ENCODE measurements at regions not wholly inside any gene's neighbourhood (a gene's known extent, or its start where the extent isn't known, plus 50 kb on each side); places are given as distances from the start of the nearest gene placed in this dataset.
A peak's percentile ranks its signal among the peaks of the same experiment; 100 is the strongest.

DNA sequence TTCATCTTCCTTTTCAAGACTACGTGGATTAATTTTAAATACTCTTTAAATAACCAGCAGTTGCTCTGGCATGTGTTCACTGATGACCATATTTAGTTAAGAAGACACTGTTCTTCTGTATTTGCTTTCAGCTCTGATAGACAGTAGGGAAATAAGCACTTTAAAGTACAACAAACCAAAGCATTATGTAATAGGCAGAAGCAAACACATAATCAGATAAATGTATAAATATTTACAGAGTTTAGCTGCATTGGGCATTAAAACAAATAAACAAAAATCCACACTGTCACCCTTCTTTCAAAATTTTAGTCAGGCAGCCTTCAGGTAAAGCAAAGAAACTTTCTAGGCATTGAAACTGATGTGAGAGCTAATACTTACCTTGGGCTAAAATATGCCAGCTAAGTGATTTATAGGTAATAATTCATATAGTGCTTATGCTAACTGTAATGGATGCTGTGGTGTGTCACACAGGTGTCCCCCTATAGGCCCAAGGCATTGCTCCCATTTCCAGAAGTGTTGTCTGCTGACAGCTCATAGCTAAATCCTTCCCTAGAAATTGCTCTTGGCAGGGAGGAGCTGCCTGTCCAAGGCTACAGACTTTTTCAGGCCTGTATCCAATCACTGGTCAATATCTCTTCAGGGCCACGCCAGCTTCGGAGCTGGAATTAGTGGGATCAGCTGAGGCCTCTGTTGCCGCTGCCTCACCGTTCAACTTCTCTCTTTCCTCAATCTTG, 111.5 kb upstream of the CITED2 start:
- Histone ChIP-seq H3K27ac (peak overlapping the region; percentile 30 to 57), H3K9me3 (no peaks in the 10 kb centered on the region), H3K27me3 (replicated peaks; ENCODE audit: insufficient read depth) (no peaks in the 10 kb centered on the region), H3K36me3 (no peaks in the 10 kb centered on the region), H3K4me3 (no peak overlapping the region), H3K4me1 (replicated peaks) (peaks cover 6% of the 10 kb centered on the region)
- WGBS: 73% methylated on average over 5 of the region's 5 CpGs
- peak; percentile 29 for DNase-seq (ENCODE audit: low spot score)
- TF ChIP-seq POLR2A (IDR thresholded peaks at IDR 0.05) (no peak), POLR2AphosphoS5 (IDR thresholded peaks at IDR 0.05) (peak; percentile 81)
- TF ChIP-seq, protein P1, sequence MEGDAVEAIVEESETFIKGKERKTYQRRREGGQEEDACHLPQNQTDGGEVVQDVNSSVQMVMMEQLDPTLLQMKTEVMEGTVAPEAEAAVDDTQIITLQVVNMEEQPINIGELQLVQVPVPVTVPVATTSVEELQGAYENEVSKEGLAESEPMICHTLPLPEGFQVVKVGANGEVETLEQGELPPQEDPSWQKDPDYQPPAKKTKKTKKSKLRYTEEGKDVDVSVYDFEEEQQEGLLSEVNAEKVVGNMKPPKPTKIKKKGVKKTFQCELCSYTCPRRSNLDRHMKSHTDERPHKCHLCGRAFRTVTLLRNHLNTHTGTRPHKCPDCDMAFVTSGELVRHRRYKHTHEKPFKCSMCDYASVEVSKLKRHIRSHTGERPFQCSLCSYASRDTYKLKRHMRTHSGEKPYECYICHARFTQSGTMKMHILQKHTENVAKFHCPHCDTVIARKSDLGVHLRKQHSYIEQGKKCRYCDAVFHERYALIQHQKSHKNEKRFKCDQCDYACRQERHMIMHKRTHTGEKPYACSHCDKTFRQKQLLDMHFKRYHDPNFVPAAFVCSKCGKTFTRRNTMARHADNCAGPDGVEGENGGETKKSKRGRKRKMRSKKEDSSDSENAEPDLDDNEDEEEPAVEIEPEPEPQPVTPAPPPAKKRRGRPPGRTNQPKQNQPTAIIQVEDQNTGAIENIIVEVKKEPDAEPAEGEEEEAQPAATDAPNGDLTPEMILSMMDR (IDR thresholded peaks at IDR 0.05): no peak
- intact Hi-C loops (cut with DNase I): no loop called here

GRCh38 chr6:139485185-139485584, 110.7 kb upstream of the CITED2 start:
- Histone ChIP-seq H3K36me3 (no peaks in the 10 kb centered on the region), H3K9me3 (no peaks in the 10 kb centered on the region), H3K4me3 (no peak overlapping the region), H3K27ac (peak overlapping the region in 1 of 2 donors; percentile 57), H3K4me1 (replicated peaks) (peaks cover 6% of the 10 kb centered on the region), H3K27me3 (replicated peaks; ENCODE audit: insufficient read depth) (no peaks in the 10 kb centered on the region)
- TF ChIP-seq, protein P1 (IDR thresholded peaks at IDR 0.05): no peak
- no peak for TF ChIP-seq POLR2A (IDR thresholded peaks at IDR 0.05)
- no peak for TF ChIP-seq POLR2AphosphoS5 (IDR thresholded peaks at IDR 0.05)
- WGBS: 77% methylated on average over 2 of the region's 2 CpGs
- DNase-seq (ENCODE audit: low spot score): no peak
- intact Hi-C loops (cut with DNase I): no loop called here

GRCh38 chr6:139483079-139483478, 108.6 kb upstream of the CITED2 start:
- DNase-seq (ENCODE audit: low spot score): no peak
- Histone ChIP-seq H3K9me3 (no peaks in the 10 kb centered on the region), H3K27ac (no peak overlapping the region), H3K27me3 (replicated peaks; ENCODE audit: insufficient read depth) (no peaks in the 10 kb centered on the region), H3K4me3 (no peak overlapping the region), H3K4me1 (replicated peaks) (peaks cover 6% of the 10 kb centered on the region), H3K36me3 (no peaks in the 10 kb centered on the region)
- TF ChIP-seq, protein P1 (IDR thresholded peaks at IDR 0.05): no peak
- TF ChIP-seq POLR2A (IDR thresholded peaks at IDR 0.05): no peak
- no peak for TF ChIP-seq POLR2AphosphoS5 (IDR thresholded peaks at IDR 0.05)
- intact Hi-C loops (cut with DNase I): no loop called here
- 93% methylated on average over 8 of the region's 8 CpGs for WGBS

- Histone ChIP-seq H3K4me3 (no peak overlapping the region), H3K9me3 (no peaks in the 10 kb centered on the region), H3K27ac (no peak overlapping the region), H3K27me3 (replicated peaks; ENCODE audit: insufficient read depth) (no peaks in the 10 kb centered on the region), H3K4me1 (replicated peaks) (peaks cover 6% of the 10 kb centered on the region), H3K36me3 (no peaks in the 10 kb centered on the region)
- TF ChIP-seq POLR2A (IDR thresholded peaks at IDR 0.05) (no peak), POLR2AphosphoS5 (IDR thresholded peaks at IDR 0.05) (no peak)
- TF ChIP-seq, protein P1 (IDR thresholded peaks at IDR 0.05): no peak
- intact Hi-C loops (cut with DNase I): no loop called here
- 41% methylated on average over 3 of the region's 3 CpGs for WGBS
- no peak for DNase-seq (ENCODE audit: low spot score)
Measured at GRCh38 chr6:139482287-139482686, 107.8 kb upstream of the CITED2 start.
